Breast epithelium (tissue), 4 donors: ENCODE measurements at regions not wholly inside any gene's neighbourhood (a gene's known extent, or its start where the extent isn't known, plus 50 kb on each side); places are given as distances from the start of the nearest gene placed in this dataset.

Experiments used
- DNase-seq, 2 donors: peaks; one replicate each; pipeline ENCODE4 v3.0.0-alpha.2; 2019; ENCODE audit warnings: low spot score in 2 of 2
- H3K27ac ChIP-seq, 2 donors: fragments of 200-600 bp; sonication (generic) in 1 of 2; one replicate each; pipeline ENCODE4 v1.5.1; 2016 to 2019; ENCODE audit warnings: mild to moderate bottlenecking in 1 of 2
- H3K27me3 ChIP-seq, 2 donors: fragments of 200-600 bp; sonication (generic) in 1 of 2; one replicate each; pipeline versions ENCODE4 v1.5.1 to v1.6.0; 2017 to 2019; ENCODE audit warnings: control low read depth in 1 of 2, mild to moderate bottlenecking in 1 of 2
- H3K36me3 ChIP-seq: fragments of 200-600 bp; one replicate; pipeline ENCODE4 v1.5.1; 2019
- H3K4me1 ChIP-seq, 2 donors: fragments of 200-600 bp; sonication (generic); one replicate each; pipeline ENCODE4 v1.5.1; 2016 to 2019; ENCODE audit warnings: control low read depth in 1 of 2
- H3K4me3 ChIP-seq, 3 donors: fragments of 200-600 bp; sonication (generic); 1 replicate in 2 of 3; 2 replicates in 1 of 3; pipeline ENCODE4 v1.5.1; 2016 to 2019; ENCODE audit warnings: mild to moderate bottlenecking in 3 of 3, moderate library complexity in 2 of 3
- H3K9me3 ChIP-seq, 2 donors: fragments of 200-600 bp; sonication (generic) in 1 of 2; one replicate each; pipeline ENCODE4 v1.5.1; 2016 to 2019; ENCODE audit warnings: control low read depth in 1 of 2
- POLR2A ChIP-seq: fragments of 450-650 bp; IDR thresholded peaks from one replicate; pipeline ENCODE4 v1.6.1; 2016; ENCODE audit warnings: antibody characterized with exemption, mild to moderate bottlenecking, moderate library complexity
- POLR2AphosphoS5 ChIP-seq, 3 donors: sonication (generic); formaldehyde crosslinking; IDR thresholded peaks; one replicate each; pipeline ENCODE4 v1.6.1; 2017; ENCODE audit warnings: antibody characterized with exemption in 3 of 3
- intact Hi-C: fragments of 100-400 bp; cut with DNase I; formaldehyde crosslinking; loops from one replicate; pipeline ENCODE4 v1.15.1; 2023; ENCODE audit warnings: low total_unique reads
- TF ChIP-seq, protein P1 (sequence below), 3 donors: fragments of 450-650 bp; IDR thresholded peaks; one replicate each; pipeline ENCODE4 v1.5.1; 2016 to 2017; ENCODE audit warnings: antibody characterized with exemption in 3 of 3, mild to moderate bottlenecking in 3 of 3, moderate library complexity in 3 of 3

- Histone ChIP-seq H3K27ac (no peak overlapping the region), H3K36me3 (no peaks in the 10 kb centered on the region), H3K4me1 (no peaks in the 10 kb centered on the region), H3K27me3 (no peaks in the 10 kb centered on the region), H3K9me3 (peaks cover 3 to 4% of the 10 kb centered on the region in 2 donors), H3K4me3 (no peak overlapping the region)
- intact Hi-C loops: no loop called here
- no peak for DNase-seq
- TF ChIP-seq, protein P1, sequence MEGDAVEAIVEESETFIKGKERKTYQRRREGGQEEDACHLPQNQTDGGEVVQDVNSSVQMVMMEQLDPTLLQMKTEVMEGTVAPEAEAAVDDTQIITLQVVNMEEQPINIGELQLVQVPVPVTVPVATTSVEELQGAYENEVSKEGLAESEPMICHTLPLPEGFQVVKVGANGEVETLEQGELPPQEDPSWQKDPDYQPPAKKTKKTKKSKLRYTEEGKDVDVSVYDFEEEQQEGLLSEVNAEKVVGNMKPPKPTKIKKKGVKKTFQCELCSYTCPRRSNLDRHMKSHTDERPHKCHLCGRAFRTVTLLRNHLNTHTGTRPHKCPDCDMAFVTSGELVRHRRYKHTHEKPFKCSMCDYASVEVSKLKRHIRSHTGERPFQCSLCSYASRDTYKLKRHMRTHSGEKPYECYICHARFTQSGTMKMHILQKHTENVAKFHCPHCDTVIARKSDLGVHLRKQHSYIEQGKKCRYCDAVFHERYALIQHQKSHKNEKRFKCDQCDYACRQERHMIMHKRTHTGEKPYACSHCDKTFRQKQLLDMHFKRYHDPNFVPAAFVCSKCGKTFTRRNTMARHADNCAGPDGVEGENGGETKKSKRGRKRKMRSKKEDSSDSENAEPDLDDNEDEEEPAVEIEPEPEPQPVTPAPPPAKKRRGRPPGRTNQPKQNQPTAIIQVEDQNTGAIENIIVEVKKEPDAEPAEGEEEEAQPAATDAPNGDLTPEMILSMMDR (IDR thresholded peaks at IDR 0.05): no peak
- TF ChIP-seq POLR2AphosphoS5 (IDR thresholded peaks at IDR 0.05) (no peak), POLR2A (no peak)
These were observed 140.9 kb upstream of the GAS1 start for GRCh38 chr9:87088192-87088591.

DNA sequence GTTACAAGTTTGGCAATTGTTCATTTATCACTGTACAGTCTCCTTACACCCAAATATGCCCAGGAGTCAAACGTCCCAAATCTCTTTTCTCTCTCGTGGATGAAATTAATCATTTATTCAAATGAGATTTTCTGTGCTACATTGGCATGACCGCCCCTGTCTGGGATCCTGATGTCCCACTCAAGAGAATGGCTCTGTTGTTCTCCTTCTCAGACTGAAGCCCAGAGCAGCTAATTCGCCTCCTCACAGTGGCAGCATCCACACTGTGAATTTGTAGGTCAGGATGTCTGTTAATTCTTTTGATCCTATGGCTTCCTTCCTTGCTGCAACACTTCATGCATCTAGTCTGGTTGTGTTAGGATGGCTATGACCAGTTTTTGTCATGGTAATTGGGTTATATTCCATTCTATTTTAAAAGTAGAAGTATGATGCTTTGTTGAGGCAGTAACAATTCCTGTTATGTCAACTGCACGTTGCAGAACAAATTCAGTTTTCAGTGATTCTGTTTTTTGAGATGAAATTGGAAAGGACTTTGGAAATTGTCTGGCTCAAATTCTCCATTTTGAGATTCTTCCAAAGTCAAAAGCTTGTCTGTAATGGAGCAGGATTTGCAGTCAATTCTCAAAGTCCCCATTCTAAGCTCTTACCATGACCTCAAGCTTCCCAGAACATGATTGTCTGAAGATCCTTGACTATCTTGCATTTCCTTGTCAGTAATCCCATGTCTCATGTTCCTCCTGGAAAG lies 141.5 kb upstream of the GAS1 start:
- H3K4me3 ChIP-seq: no peak overlapping the region
- intact Hi-C loops: no loop called here
- H3K27me3 ChIP-seq: no peaks in the 10 kb centered on the region
- peaks cover 3 to 4% of the 10 kb centered on the region in 2 donors for H3K9me3 ChIP-seq
- no peak overlapping the region for H3K27ac ChIP-seq
- DNase-seq: no peak
- H3K4me1 ChIP-seq: no peaks in the 10 kb centered on the region
- H3K36me3 ChIP-seq: no peaks in the 10 kb centered on the region
- TF ChIP-seq, protein P1 (IDR thresholded peaks at IDR 0.05): no peak
- no peak for TF ChIP-seq POLR2A
- no peak for TF ChIP-seq POLR2AphosphoS5 (IDR thresholded peaks at IDR 0.05)

DNA sequence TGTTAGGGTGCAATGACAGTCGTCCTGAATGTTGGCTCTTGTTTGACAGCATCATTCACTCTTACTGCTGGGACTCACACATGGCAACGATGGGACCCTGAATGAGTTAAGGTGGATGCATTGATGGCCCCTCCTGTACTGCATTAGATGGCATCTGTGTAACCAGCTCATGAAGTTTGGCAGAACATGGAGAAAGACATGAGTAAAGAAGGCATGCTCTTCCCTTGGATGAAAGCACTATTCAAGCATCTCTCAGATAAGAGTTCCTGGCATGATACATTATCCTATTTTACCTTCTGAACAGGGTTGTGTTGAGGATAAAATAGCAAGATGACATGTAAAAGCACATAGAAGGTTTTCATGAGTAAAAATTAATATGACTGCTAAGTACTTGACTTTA lies 142.2 kb upstream of the GAS1 start:
- H3K27ac ChIP-seq: no peak overlapping the region
- TF ChIP-seq, protein P1 (IDR thresholded peaks at IDR 0.05): no peak
- TF ChIP-seq POLR2A (no peak), POLR2AphosphoS5 (IDR thresholded peaks at IDR 0.05) (no peak)
- intact Hi-C loops: no loop called here
- H3K4me1 ChIP-seq: no peaks in the 10 kb centered on the region
- H3K9me3 ChIP-seq: peaks cover 3 to 4% of the 10 kb centered on the region in 2 donors
- no peaks in the 10 kb centered on the region for H3K36me3 ChIP-seq
- no peak overlapping the region for H3K4me3 ChIP-seq
- H3K27me3 ChIP-seq: no peaks in the 10 kb centered on the region
- no peak for DNase-seq

DNA sequence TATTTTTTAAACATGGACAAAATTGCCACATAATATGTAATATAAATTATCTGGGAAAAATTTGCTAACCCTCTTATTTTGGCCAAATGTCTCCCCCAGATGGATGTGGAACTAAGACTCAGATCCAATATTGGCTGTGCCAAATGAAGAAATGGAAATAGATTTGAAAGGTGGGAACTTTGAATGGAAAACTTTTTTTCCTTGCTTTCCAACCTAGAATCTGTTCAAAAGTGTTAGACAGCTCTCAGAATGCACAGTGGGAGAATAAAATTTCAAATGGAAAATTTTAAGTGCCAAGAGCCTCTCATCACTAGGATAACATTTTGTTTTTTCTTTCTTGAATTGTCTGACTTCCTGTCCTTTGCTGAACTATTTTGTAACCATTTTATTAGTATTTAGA lies 142.6 kb upstream of the GAS1 start:
- Histone ChIP-seq H3K9me3 (peaks cover 3 to 4% of the 10 kb centered on the region in 2 donors), H3K4me1 (no peaks in the 10 kb centered on the region), H3K36me3 (no peaks in the 10 kb centered on the region), H3K4me3 (no peak overlapping the region), H3K27ac (no peak overlapping the region), H3K27me3 (no peaks in the 10 kb centered on the region)
- TF ChIP-seq, protein P1 (IDR thresholded peaks at IDR 0.05): no peak
- TF ChIP-seq POLR2A (no peak), POLR2AphosphoS5 (IDR thresholded peaks at IDR 0.05) (no peak)
- intact Hi-C loops: no loop called here
- DNase-seq: no peak

DNA sequence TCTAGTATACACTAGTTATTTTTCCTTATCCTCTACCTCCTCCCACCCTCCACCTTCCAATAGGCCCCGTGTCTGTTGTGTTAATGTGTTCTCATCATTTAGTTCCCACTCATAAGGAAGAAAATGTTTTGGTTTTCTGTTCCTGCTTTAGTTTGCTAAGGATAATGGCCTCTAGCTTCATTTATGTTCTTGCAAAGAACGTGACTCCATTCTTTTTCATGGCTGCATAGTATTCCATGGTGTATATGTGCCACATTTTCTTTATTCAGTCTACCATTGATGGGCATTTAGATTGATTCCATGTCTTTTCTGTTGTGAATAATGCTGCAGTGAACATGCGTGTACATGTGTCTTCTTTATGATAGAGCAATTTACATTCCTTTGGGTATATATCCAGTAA lies 146.5 kb upstream of the GAS1 start:
- Histone ChIP-seq H3K4me3 (no peak overlapping the region), H3K27me3 (no peaks in the 10 kb centered on the region), H3K9me3 (no peaks in the 10 kb centered on the region), H3K27ac (no peak overlapping the region), H3K36me3 (no peaks in the 10 kb centered on the region), H3K4me1 (no peaks in the 10 kb centered on the region)
- TF ChIP-seq, protein P1 (IDR thresholded peaks at IDR 0.05): no peak
- TF ChIP-seq POLR2A: no peak
- TF ChIP-seq POLR2AphosphoS5 (IDR thresholded peaks at IDR 0.05): no peak
- no peak for DNase-seq
- intact Hi-C loops: no loop called here
